ENCODE measurements at regions not wholly inside any gene's neighbourhood (a gene's known extent, or its start where the extent isn't known, plus 50 kb on each side); places are given as distances from the start of the nearest gene placed in this dataset.

- no peak for DNase-seq (ENCODE audit: low read depth in 2 of 3, low spot score in 2 of 3)
These were observed 393.7 kb downstream of the FOXO1 start for GRCh38 chr13:40272776-40273139.

- DNase-seq (ENCODE audit: low read depth in 2 of 3, low spot score in 2 of 3): no peak
These were observed 393.0 kb downstream of the FOXO1 start for GRCh38 chr13:40273253-40274025.

GRCh38 chr13:40274103-40274502, 392.3 kb downstream of the FOXO1 start:
- DNase-seq (ENCODE audit: low read depth in 2 of 3, low spot score in 2 of 3): no peak

GRCh38 chr13:40275155-40275554, 391.3 kb downstream of the FOXO1 start:
- DNase-seq (ENCODE audit: low read depth in 2 of 3, low spot score in 2 of 3): no peak

GRCh38 chr13:40275636-40276035, 390.8 kb downstream of the FOXO1 start:
- no peak for DNase-seq (ENCODE audit: low read depth in 2 of 3, low spot score in 2 of 3)

GRCh38 chr13:40283666-40284065, 382.8 kb downstream of the FOXO1 start:
- DNase-seq (ENCODE audit: low read depth in 2 of 3, low spot score in 2 of 3): no peak

- DNase-seq (ENCODE audit: low read depth in 2 of 3, low spot score in 2 of 3): no peak
These were observed 380.8 kb downstream of the FOXO1 start for GRCh38 chr13:40285634-40286033.

GRCh38 chr13:40287428-40287827, 379.0 kb downstream of the FOXO1 start:
- no peak for DNase-seq (ENCODE audit: low read depth in 2 of 3, low spot score in 2 of 3)

GRCh38 chr13:40288259-40288658, 378.2 kb downstream of the FOXO1 start:
- no peak for DNase-seq (ENCODE audit: low read depth in 2 of 3, low spot score in 2 of 3)

GRCh38 chr13:40290758-40291157, 375.7 kb downstream of the FOXO1 start:
- DNase-seq (ENCODE audit: low read depth in 2 of 3, low spot score in 2 of 3): no peak

GRCh38 chr13:40292108-40292507, 374.3 kb downstream of the FOXO1 start:
- no peak for DNase-seq (ENCODE audit: low read depth in 2 of 3, low spot score in 2 of 3)

- no peak for DNase-seq (ENCODE audit: low read depth in 2 of 3, low spot score in 2 of 3)
These were observed 373.9 kb downstream of the FOXO1 start for GRCh38 chr13:40292536-40292935.

GRCh38 chr13:40302351-40302750, 364.1 kb downstream of the FOXO1 start:
- DNase-seq (ENCODE audit: low read depth in 2 of 3, low spot score in 2 of 3): no peak

GRCh38 chr13:40304391-40304790, 362.1 kb downstream of the FOXO1 start:
- no peak for DNase-seq (ENCODE audit: low read depth in 2 of 3, low spot score in 2 of 3)

GRCh38 chr13:40306817-40307216, 359.6 kb downstream of the FOXO1 start:
- DNase-seq (ENCODE audit: low read depth in 2 of 3, low spot score in 2 of 3): peak in 2 of 3 experiments; percentile 9 to 10

GRCh38 chr13:40309881-40310280, 356.6 kb downstream of the FOXO1 start:
- no peak for DNase-seq (ENCODE audit: low read depth in 2 of 3, low spot score in 2 of 3)

GRCh38 chr13:40311356-40312101, 354.9 kb downstream of the FOXO1 start:
- DNase-seq (ENCODE audit: low read depth in 2 of 3, low spot score in 2 of 3): no peak

- no peak for DNase-seq (ENCODE audit: low read depth in 2 of 3, low spot score in 2 of 3)
These were observed 352.9 kb downstream of the FOXO1 start for GRCh38 chr13:40313269-40314200.

- DNase-seq (ENCODE audit: low read depth in 2 of 3, low spot score in 2 of 3): peak in 2 of 3 experiments; percentile 16 to 21
These were observed 350.9 kb downstream of the FOXO1 start for GRCh38 chr13:40315416-40316064.

GRCh38 chr13:40316301-40316700, 350.1 kb downstream of the FOXO1 start:
- DNase-seq (ENCODE audit: low read depth in 2 of 3, low spot score in 2 of 3): no peak

- no peak for DNase-seq (ENCODE audit: low read depth in 2 of 3, low spot score in 2 of 3)
These were observed 348.5 kb downstream of the FOXO1 start for GRCh38 chr13:40317980-40318327.
